Endothelial cell of umbilical vein (primary cell): ENCODE measurements at regions not wholly inside any gene's neighbourhood (a gene's known extent, or its start where the extent isn't known, plus 50 kb on each side); places are given as distances from the start of the nearest gene placed in this dataset.

Experiments used
- BruUV-seq: library from RNA; stranded (reverse); fragments of 400-500 nt; replicated peaks from 2 replicates; lab custom pipeline; 2021; lab: Mats Ljungman, UMichigan
- CTCF ChIA-PET: fragments of 300-600, 350-600 bp; sonication (Branson Sonifier 250); formaldehyde crosslinking; loops from one replicate; lab custom pipeline; 2021; ENCODE audit warnings: antibody characterized with exemption, inconsistent platforms; lab: Charles Lee
- POLR2A ChIA-PET: fragments of 300-600, 350-600 bp; sonication (Branson Sonifier 250); formaldehyde crosslinking; loops from one replicate; lab custom pipeline; 2021; ENCODE audit warnings: antibody characterized with exemption, inconsistent platforms; lab: Charles Lee
- DNase-seq: peaks from one replicate; pipeline ENCODE4 v3.0.0-alpha.2; 2011; ENCODE audit warnings: low read depth, low spot score
- FAIRE-seq: peaks from 2 replicates; lab custom pipeline; 2011; peaks lifted over from hg19 to GRCh38; lab: Jason Lieb, UNC
- H2AFZ ChIP-seq: 2 replicates; pipeline ENCODE4 v1.6.0; 2012; ENCODE audit warnings: low read depth, low read length, control low read depth, inconsistent platforms
- H3K27ac ChIP-seq: 2 replicates; pipeline ENCODE4 v1.5.1; 2011; ENCODE audit warnings: low read depth, mild to moderate bottlenecking, control low read depth, low read length, moderate library complexity; ENCODE audit not compliant: insufficient read depth
- H3K27me3 ChIP-seq, 2 experiments: 2 replicates each; pipeline versions ENCODE4 v1.6.0 to v1.6.1; 2011; ENCODE audit warnings: low read length in 2 of 2, mixed read lengths in 1 of 2; ENCODE audit not compliant: control insufficient read depth in 2 of 2, insufficient read depth in 2 of 2
- H3K36me3 ChIP-seq, 2 experiments: 2 replicates in 1 of 2; 3 replicates in 1 of 2; pipeline ENCODE4 v1.5.1; 2011; ENCODE audit warnings: low read length in 2 of 2, mild to moderate bottlenecking in 1 of 2, moderate library complexity in 1 of 2; ENCODE audit not compliant: control insufficient read depth in 2 of 2, insufficient read depth in 2 of 2; ENCODE audit errors: extremely low read depth in 1 of 2
- H3K4me1 ChIP-seq: 3 replicates; pipeline ENCODE4 v1.5.1; 2011; ENCODE audit warnings: mild to moderate bottlenecking, low read length; ENCODE audit not compliant: control insufficient read depth, insufficient read depth; ENCODE audit errors: extremely low read depth
- H3K4me2 ChIP-seq: 2 replicates; pipeline ENCODE4 v1.6.1; 2011; ENCODE audit warnings: low read length, control low read depth, mixed read lengths; ENCODE audit not compliant: insufficient read depth
- H3K4me3 ChIP-seq, 3 experiments: fragments of 200-600 bp in 1 of 3; sonication (generic), shearing (Covaris generic) in 1 of 3; replicated peaks in 1 of 3; 2 replicates each; pipeline ENCODE4 v1.5.1; 2011 to 2016; ENCODE audit warnings: control low read depth in 3 of 3, low read length in 3 of 3, mild to moderate bottlenecking in 2 of 3, inconsistent platforms in 1 of 3, low read depth in 1 of 3, moderate library complexity in 1 of 3; ENCODE audit not compliant: insufficient read depth in 1 of 3
- H3K79me2 ChIP-seq: 2 replicates; pipeline ENCODE4 v1.6.0; 2012; ENCODE audit warnings: low read length, inconsistent platforms; ENCODE audit not compliant: control insufficient read depth, insufficient read depth
- H3K9ac ChIP-seq: replicated peaks from 2 replicates; pipeline ENCODE3; 2011; ENCODE audit warnings: low read length, control low read depth; ENCODE audit not compliant: insufficient read depth; ENCODE audit errors: extremely low read depth
- H3K9me1 ChIP-seq: replicated peaks from 3 replicates; pipeline ENCODE4 v1.6.0; 2011; ENCODE audit warnings: mild to moderate bottlenecking, low read length; ENCODE audit not compliant: control insufficient read depth, insufficient read depth; ENCODE audit errors: extremely low read depth
- H3K9me3 ChIP-seq: replicated peaks from 2 replicates; pipeline ENCODE4 v1.5.1; 2012; ENCODE audit warnings: low read length, inconsistent platforms; ENCODE audit not compliant: control insufficient read depth, insufficient read depth
- H4K20me1 ChIP-seq: replicated peaks from 2 replicates; pipeline ENCODE3; 2011; ENCODE audit warnings: mild to moderate bottlenecking, low read length; ENCODE audit not compliant: control insufficient read depth, insufficient read depth; ENCODE audit errors: extremely low read depth
- CTCF ChIP-seq, 2 donors: IDR thresholded peaks; 1 replicate in 1 of 2; 2 replicates in 1 of 2; pipeline ENCODE4 v1.5.1; 2011; ENCODE audit warnings: low read length in 2 of 2, mild to moderate bottlenecking in 2 of 2, moderate library complexity in 2 of 2, control low read depth in 1 of 2, inconsistent platforms in 1 of 2, low read depth in 1 of 2; ENCODE audit not compliant: insufficient read depth in 1 of 2; ENCODE audit errors: extremely low read depth in 1 of 2
- EZH2 ChIP-seq: IDR thresholded peaks from 2 replicates; pipeline ENCODE4 v1.6.1; 2012; ENCODE audit warnings: borderline replicate concordance, low read depth, mild to moderate bottlenecking, moderate library complexity, low read length, inconsistent platforms; ENCODE audit not compliant: severe bottlenecking
- FOS ChIP-seq: IDR thresholded peaks from 2 replicates; pipeline ENCODE4 v1.6.1; 2011; ENCODE audit warnings: mild to moderate bottlenecking, low read length, moderate library complexity, borderline replicate concordance; ENCODE audit not compliant: insufficient read depth
- GATA2 ChIP-seq: IDR thresholded peaks from 2 replicates; pipeline ENCODE4 v1.7.0; 2011; ENCODE audit warnings: low read depth, mild to moderate bottlenecking, moderate library complexity, mixed read lengths, low read length; ENCODE audit not compliant: insufficient read length, insufficient read depth
- JUN ChIP-seq: IDR thresholded peaks from 2 replicates; pipeline ENCODE4 v1.6.1; 2011; ENCODE audit warnings: borderline replicate concordance, low read depth; ENCODE audit not compliant: insufficient read length, insufficient read depth
- MAX ChIP-seq: IDR thresholded peaks from 2 replicates; pipeline ENCODE4 v1.6.1; 2011; ENCODE audit not compliant: insufficient read depth, insufficient read length
- MYC ChIP-seq: IDR thresholded peaks from one replicate; pipeline ENCODE4 v1.6.1; 2011; ENCODE audit warnings: mild to moderate bottlenecking, low read depth, low read length
- POLR2A ChIP-seq: IDR thresholded peaks from 2 replicates; pipeline ENCODE4 v1.6.1; 2012; ENCODE audit warnings: low read depth, mild to moderate bottlenecking, control low read depth, low read length
- POLR2AphosphoS5 ChIP-seq: IDR thresholded peaks from 2 replicates; pipeline ENCODE4 v1.6.1; 2012; ENCODE audit warnings: low read depth, mild to moderate bottlenecking, control low read depth, low read length, moderate library complexity; ENCODE audit not compliant: insufficient read depth
- dilution Hi-C: fragments of 300-500 bp; cut with MboI; formaldehyde crosslinking; loops from one replicate; pipeline ENCODE4 v1.15.0; 2019; ENCODE audit warnings: low sequenced_read_pairs; ENCODE audit not compliant: extremely low pct_ligation_motif_present
- intact Hi-C: fragments of 100-400 bp; cut with micrococcal nuclease; formaldehyde crosslinking; loops from one replicate; pipeline ENCODE4 v1.10.0; 2022

GRCh38 chr9:22173908-22174307 lies 164.8 kb upstream of the CDKN2B start:
- no peak for DNase-seq
- no peak for FAIRE-seq
- Histone ChIP-seq H3K27me3 (no peaks in the 10 kb centered on the region), H3K4me1 (no peaks in the 10 kb centered on the region), H3K36me3 (no peaks in the 10 kb centered on the region), H3K9me1 (no peaks in the 10 kb centered on the region), H2AFZ (no peak overlapping the region), H3K4me3 (no peak overlapping the region), H3K79me2 (no peaks in the 10 kb centered on the region), H4K20me1 (no peaks in the 10 kb centered on the region), H3K4me2 (no peak overlapping the region), H3K9ac (no peak overlapping the region), H3K27ac (no peak overlapping the region), H3K9me3 (no peaks in the 10 kb centered on the region)
- dilution Hi-C loops, result no loop called here
- BruUV-seq, result no TSS peak
- CTCF ChIA-PET, result no interaction called here
- POLR2A ChIA-PET, result no interaction called here
- intact Hi-C loops, result no loop called here
- no peak for TF ChIP-seq CTCF (IDR thresholded peaks at IDR 0.05; ENCODE audit: extremely low read depth in 1 of 2, insufficient read depth in 1 of 2, low read depth in 1 of 2, low read length in 2 of 2)
- no peak for TF ChIP-seq POLR2A
- TF ChIP-seq FOS, result no peak
- no peak for TF ChIP-seq MYC
- no peak for TF ChIP-seq JUN
- no peak for TF ChIP-seq MAX
- no peak for TF ChIP-seq EZH2
- TF ChIP-seq POLR2AphosphoS5, result no peak
- TF ChIP-seq GATA2, result no peak
